ENCODE measurements at regions not wholly inside any gene's neighbourhood (a gene's known extent, or its start where the extent isn't known, plus 50 kb on each side); places are given as distances from the start of the nearest gene placed in this dataset.

- no peak for TF ChIP-seq GMEB1 (CRISPR knock-in tag; IDR thresholded peaks at IDR 0.05; ENCODE audit: borderline replicate concordance)
- no peak for TF ChIP-seq NAIF1 (CRISPR knock-in tag; IDR thresholded peaks at IDR 0.05; ENCODE audit: borderline replicate concordance)
- TF ChIP-seq POLR2A (IDR thresholded peaks at IDR 0.05; ENCODE audit: insufficient read depth in 1 of 2, low read depth in 2 of 2, low read length in 2 of 2) = no peak
- TF ChIP-seq ZNF160 (CRISPR knock-in tag; IDR thresholded peaks at IDR 0.05) = no peak
- no peak for TF ChIP-seq AFF4 (CRISPR knock-in tag; IDR thresholded peaks at IDR 0.05)
- TF ChIP-seq RBM39 (IDR thresholded peaks at IDR 0.05; ENCODE audit: low read depth, low read length, poor library complexity, severe bottlenecking) = no peak
- no peak for TF ChIP-seq PRPF4 (IDR thresholded peaks at IDR 0.05; ENCODE audit: low read depth, low read length, poor library complexity, severe bottlenecking)
- TF ChIP-seq CTCF (CRISPR knock-in tag; IDR thresholded peaks at IDR 0.05) = no peak
- no peak for TF ChIP-seq USF2 (IDR thresholded peaks at IDR 0.05; ENCODE audit: low read depth, low read length)
- TF ChIP-seq USF2 (CRISPR knock-in tag; IDR thresholded peaks at IDR 0.05; ENCODE audit: borderline replicate concordance) = no peak
- TF ChIP-seq RXRA (CRISPR knock-in tag; IDR thresholded peaks at IDR 0.05) = no peak
- no peak for TF ChIP-seq CENPBD1 (CRISPR knock-in tag; IDR thresholded peaks at IDR 0.05; ENCODE audit: borderline replicate concordance, low read depth)
- no peak for TF ChIP-seq CEBPZ (IDR thresholded peaks at IDR 0.05; ENCODE audit: low read length)
- TF ChIP-seq HMGXB4 (CRISPR knock-in tag; IDR thresholded peaks at IDR 0.05; ENCODE audit: borderline replicate concordance in 1 of 2, low read depth in 1 of 2) = no peak
Observed at GRCh38 chr12:105469211-105469610, 138.7 kb downstream of the C12orf75 start.
